Trophoblast cell (in vitro differentiated cells and primary cell): ENCODE measurements at regions not wholly inside any gene's neighbourhood (a gene's known extent, or its start where the extent isn't known, plus 50 kb on each side); places are given as distances from the start of the nearest gene placed in this dataset.

Source experiments
- DNase-seq, 2 donors: peaks; one replicate each; pipeline ENCODE4 v3.0.0-alpha.2; 2016
- H2AFZ ChIP-seq: 2 replicates; pipeline ENCODE4 v1.6.1; 2013; ENCODE audit warnings: low read length, moderate library complexity, mild to moderate bottlenecking; ENCODE audit not compliant: insufficient read depth, poor library complexity
- H2AK5ac ChIP-seq: 2 replicates; pipeline ENCODE4 v1.6.1; 2013; ENCODE audit warnings: mild to moderate bottlenecking, low read length
- H2BK120ac ChIP-seq: 2 replicates; pipeline ENCODE4 v1.6.1; 2013; ENCODE audit warnings: low read length, mild to moderate bottlenecking, moderate library complexity; ENCODE audit not compliant: insufficient read depth, poor library complexity
- H2BK12ac ChIP-seq: 2 replicates; pipeline ENCODE4 v1.6.1; 2013; ENCODE audit warnings: mild to moderate bottlenecking, low read length, moderate library complexity
- H2BK5ac ChIP-seq: 2 replicates; pipeline ENCODE4 v1.6.1; 2013; ENCODE audit warnings: low read length, low read depth, moderate library complexity, mild to moderate bottlenecking; ENCODE audit not compliant: poor library complexity
- H3K14ac ChIP-seq: 2 replicates; pipeline ENCODE4 v1.6.1; 2013; ENCODE audit warnings: mild to moderate bottlenecking, low read length
- H3K18ac ChIP-seq: 2 replicates; pipeline ENCODE4 v1.6.1; 2013; ENCODE audit warnings: mild to moderate bottlenecking, low read length
- H3K23ac ChIP-seq: 2 replicates; pipeline ENCODE4 v1.6.1; 2013; ENCODE audit warnings: low read length
- H3K27ac ChIP-seq: 2 replicates; pipeline ENCODE4 v1.5.1; 2013; ENCODE audit warnings: low read depth, mild to moderate bottlenecking, inconsistent platforms, low read length, moderate library complexity
- H3K27me3 ChIP-seq: 2 replicates; pipeline ENCODE4 v1.6.1; 2013; ENCODE audit warnings: inconsistent platforms, mild to moderate bottlenecking, low read length, moderate library complexity; ENCODE audit not compliant: insufficient read depth
- H3K36me3 ChIP-seq, 2 experiments: 1 replicate in 1 of 2; 2 replicates in 1 of 2; pipeline ENCODE4 v1.6.1; 2013; ENCODE audit warnings: low read length in 2 of 2, mild to moderate bottlenecking in 2 of 2, moderate library complexity in 1 of 2; ENCODE audit not compliant: insufficient read depth in 2 of 2, control insufficient read depth in 1 of 2
- H3K4ac ChIP-seq: 2 replicates; pipeline ENCODE4 v1.6.1; 2013; ENCODE audit warnings: low read depth, mild to moderate bottlenecking, low read length, moderate library complexity
- H3K4me1 ChIP-seq, 2 experiments: 1 replicate in 1 of 2; 2 replicates in 1 of 2; pipeline ENCODE4 v1.6.1; 2013; ENCODE audit warnings: low read length in 2 of 2, mild to moderate bottlenecking in 2 of 2, moderate library complexity in 1 of 2; ENCODE audit not compliant: insufficient read depth in 2 of 2, control insufficient read depth in 1 of 2
- H3K4me2 ChIP-seq: 2 replicates; pipeline ENCODE4 v1.6.1; 2013; ENCODE audit warnings: inconsistent platforms, mild to moderate bottlenecking, low read length, moderate library complexity
- H3K4me3 ChIP-seq: 2 replicates; pipeline ENCODE4 v1.5.1; 2013; ENCODE audit warnings: mild to moderate bottlenecking, low read depth, low read length, inconsistent platforms
- H3K79me1 ChIP-seq: one replicate; pipeline ENCODE4 v1.6.1; 2013; ENCODE audit warnings: low read length
- H3K79me2 ChIP-seq: 2 replicates; pipeline ENCODE4 v1.6.1; 2013; ENCODE audit warnings: low read length, mild to moderate bottlenecking; ENCODE audit not compliant: control insufficient read depth, insufficient read depth, poor library complexity
- H3K9ac ChIP-seq: 2 replicates; pipeline ENCODE4 v1.6.1; 2013; ENCODE audit warnings: mild to moderate bottlenecking, low read length
- H3K9me3 ChIP-seq: 2 replicates; pipeline ENCODE4 v1.6.1; 2013; ENCODE audit warnings: low read depth, mild to moderate bottlenecking, control low read depth, inconsistent platforms, low read length; ENCODE audit not compliant: insufficient read depth
- H4K12ac ChIP-seq: 2 replicates; pipeline ENCODE4 v1.6.1; 2013; ENCODE audit warnings: low read depth, mild to moderate bottlenecking, low read length, moderate library complexity
- H4K8ac ChIP-seq: 2 replicates; pipeline ENCODE4 v1.6.1; 2013; ENCODE audit warnings: low read depth, mild to moderate bottlenecking, low read length, moderate library complexity
- H4K91ac ChIP-seq: one replicate; pipeline ENCODE4 v1.6.1; 2013; ENCODE audit warnings: low read depth, mild to moderate bottlenecking, low read length, moderate library complexity
- WGBS: extraction: QIAGEN DNeasy Blood & Tissue Kit; methylation state at CpG from one replicate; pipeline ENCODE4 v1.1.7; 2013; ENCODE audit warnings: missing lambda C conversion rate; ENCODE audit not compliant: insufficient read length, insufficient coverage; ENCODE audit errors: extremely low coverage; 5-methylcytosine and 5-hydroxymethylcytosine counted together

- Histone ChIP-seq H3K9me3 (no peaks in the 10 kb centered on the region), H2AFZ (no peak overlapping the region), H3K4ac (no peak overlapping the region), H3K36me3 (no peaks in the 10 kb centered on the region), H4K8ac (no peak overlapping the region), H3K27ac (no peak overlapping the region), H4K91ac (no peak overlapping the region), H3K23ac (peak overlapping the region; percentile 66), H3K79me2 (no peaks in the 10 kb centered on the region), H2AK5ac (no peak overlapping the region), H2BK120ac (no peak overlapping the region), H3K9ac (peak overlapping the region; percentile 68), H4K12ac (no peak overlapping the region), H3K79me1 (no peaks in the 10 kb centered on the region), H3K4me2 (no peak overlapping the region), H3K4me1 (no peaks in the 10 kb centered on the region), H2BK5ac (no peak overlapping the region), H2BK12ac (no peak overlapping the region), H3K27me3 (no peaks in the 10 kb centered on the region), H3K18ac (no peak overlapping the region), H3K4me3 (no peak overlapping the region), H3K14ac (no peak overlapping the region)
- DNase-seq = no peak
- no CpG with 5 or more reads among the region's 1 CpG for WGBS
These were observed 82.6 kb downstream of the C18orf54 start for GRCh38 chr18:54440292-54440691.

- Histone ChIP-seq H3K4ac (no peak overlapping the region), H3K27ac (no peak overlapping the region), H3K27me3 (no peaks in the 10 kb centered on the region), H3K23ac (no peak overlapping the region), H3K14ac (no peak overlapping the region), H3K9ac (no peak overlapping the region), H3K4me3 (no peak overlapping the region), H2BK120ac (no peak overlapping the region), H4K8ac (no peak overlapping the region), H3K4me1 (no peaks in the 10 kb centered on the region), H2AFZ (no peak overlapping the region), H3K79me2 (no peaks in the 10 kb centered on the region), H3K18ac (no peak overlapping the region), H3K79me1 (no peaks in the 10 kb centered on the region), H2BK5ac (no peak overlapping the region), H3K9me3 (no peaks in the 10 kb centered on the region), H4K12ac (no peak overlapping the region), H3K36me3 (no peaks in the 10 kb centered on the region), H2BK12ac (no peak overlapping the region), H3K4me2 (no peak overlapping the region), H4K91ac (no peak overlapping the region), H2AK5ac (no peak overlapping the region)
- peak; percentile 55 to 80 for DNase-seq
- WGBS = no CpG with 5 or more reads among the region's 7 CpGs
These were observed 86.7 kb downstream of the C18orf54 start for GRCh38 chr18:54444319-54444914.

GRCh38 chr18:54453996-54454395 lies 96.3 kb downstream of the C18orf54 start:
- H4K91ac ChIP-seq = no peak overlapping the region
- H3K79me2 ChIP-seq = no peaks in the 10 kb centered on the region
- H3K4ac ChIP-seq = no peak overlapping the region
- H3K4me3 ChIP-seq = no peak overlapping the region
- H3K9ac ChIP-seq = no peak overlapping the region
- no peaks in the 10 kb centered on the region for H3K79me1 ChIP-seq
- no peak overlapping the region for H2BK5ac ChIP-seq
- H3K27ac ChIP-seq = no peak overlapping the region
- no peak overlapping the region for H2AK5ac ChIP-seq
- no peak overlapping the region for H4K8ac ChIP-seq
- no peak overlapping the region for H3K14ac ChIP-seq
- H2BK12ac ChIP-seq = no peak overlapping the region
- H2BK120ac ChIP-seq = no peak overlapping the region
- H3K4me1 ChIP-seq = no peaks in the 10 kb centered on the region
- H3K23ac ChIP-seq = no peak overlapping the region
- H3K27me3 ChIP-seq = no peaks in the 10 kb centered on the region
- no peak for DNase-seq
- H3K18ac ChIP-seq = no peak overlapping the region
- no peak overlapping the region for H2AFZ ChIP-seq
- no peak overlapping the region for H3K4me2 ChIP-seq
- no peaks in the 10 kb centered on the region for H3K9me3 ChIP-seq
- no peak overlapping the region for H4K12ac ChIP-seq
- H3K36me3 ChIP-seq = no peaks in the 10 kb centered on the region

GRCh38 chr18:54465502-54465901 lies 107.8 kb downstream of the C18orf54 start:
- Histone ChIP-seq H4K91ac (no peak overlapping the region), H3K18ac (no peak overlapping the region), H3K79me1 (no peaks in the 10 kb centered on the region), H3K27ac (no peak overlapping the region), H3K79me2 (no peaks in the 10 kb centered on the region), H3K4me1 (no peaks in the 10 kb centered on the region), H2BK120ac (no peak overlapping the region), H2BK5ac (no peak overlapping the region), H4K8ac (no peak overlapping the region), H3K14ac (no peak overlapping the region), H2AFZ (no peak overlapping the region), H3K23ac (no peak overlapping the region), H3K4me3 (no peak overlapping the region), H3K4me2 (no peak overlapping the region), H3K9ac (no peak overlapping the region), H2AK5ac (no peak overlapping the region), H2BK12ac (no peak overlapping the region), H3K27me3 (no peaks in the 10 kb centered on the region), H3K36me3 (no peaks in the 10 kb centered on the region), H3K9me3 (no peaks in the 10 kb centered on the region), H3K4ac (no peak overlapping the region), H4K12ac (no peak overlapping the region)
- DNase-seq = no peak
- no CpG with 5 or more reads among the region's 2 CpGs for WGBS
